ENCODE measurements at regions not wholly inside any gene's neighbourhood (a gene's known extent, or its start where the extent isn't known, plus 50 kb on each side); places are given as distances from the start of the nearest gene placed in this dataset.
"Not testable (repeated sequence)": the region's sequence is repeated elsewhere in the genome, so short reads cannot be mapped to it uniquely, and the experiment has no call there.

DNA sequence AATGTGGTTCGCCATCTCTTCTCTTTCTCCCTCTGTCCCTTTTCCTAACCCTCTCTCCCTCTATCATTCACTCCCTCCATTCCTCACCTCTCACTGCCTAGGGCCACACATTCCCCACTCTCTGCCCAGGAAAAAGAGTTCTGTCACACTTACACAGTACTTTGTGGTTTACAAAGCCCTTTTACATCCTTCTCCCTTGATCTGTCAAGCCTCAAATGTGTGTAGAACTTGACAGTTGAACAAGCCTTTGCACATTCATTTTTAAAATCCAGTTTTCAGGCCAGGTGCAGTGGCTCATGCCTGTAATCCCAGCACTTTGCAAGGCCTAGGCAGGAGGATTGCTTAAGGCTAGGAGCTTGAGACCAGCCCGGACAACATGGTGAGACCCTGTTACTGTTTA, 156.3 kb downstream of the VSIG4 start:
- DNase-seq (ENCODE audit: low read depth), result no peak

- no peak for DNase-seq (ENCODE audit: low read depth)
Measured at GRCh38 chrX:65879977-65880799, 159.7 kb downstream of the VSIG4 start.

- DNase-seq (ENCODE audit: low read depth), result no peak
Measured at GRCh38 chrX:65878456-65878855, 161.4 kb downstream of the VSIG4 start.

DNA sequence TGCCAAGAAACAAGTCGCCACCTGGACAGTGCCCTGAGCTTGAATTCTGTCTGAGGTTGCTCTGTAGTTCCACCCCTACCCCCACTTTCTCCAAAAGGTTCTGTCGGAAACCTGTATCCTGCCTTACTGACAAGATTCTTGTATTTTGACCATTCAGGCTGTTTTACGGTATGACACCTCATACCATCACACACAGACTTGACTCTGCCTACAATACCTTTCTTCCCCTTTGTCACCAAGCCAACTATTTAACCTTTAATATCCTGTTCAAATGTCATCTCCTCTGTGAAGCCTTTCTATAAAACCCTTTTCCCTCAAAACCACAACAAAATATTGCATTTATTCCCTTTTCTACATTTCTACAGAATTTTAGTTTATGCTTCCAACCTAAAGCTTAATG, 161.9 kb downstream of the VSIG4 start:
- DNase-seq (ENCODE audit: low read depth), result no peak

- not testable (repeated sequence) for DNase-seq (ENCODE audit: low read depth)
Measured at GRCh38 chrX:65875614-65876013, 164.3 kb downstream of the VSIG4 start.

DNA sequence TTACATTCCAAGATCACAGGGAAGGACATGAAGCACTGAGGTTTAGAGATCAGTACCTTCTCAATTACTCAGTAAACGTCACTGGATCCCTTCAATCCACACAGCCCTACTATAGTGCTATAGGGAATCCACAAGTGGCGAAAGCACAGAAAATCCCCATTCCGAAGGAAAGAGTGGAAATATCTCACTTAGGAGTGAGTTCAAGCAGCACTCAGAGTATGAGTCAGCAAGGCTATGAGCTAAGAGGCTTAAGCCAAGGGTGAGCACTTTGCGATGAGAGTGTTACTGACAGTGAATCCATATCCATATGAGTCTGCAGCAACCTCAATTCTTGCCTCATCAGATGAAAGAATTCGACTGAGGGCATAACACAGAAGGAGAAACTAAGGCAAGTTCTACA, 165.1 kb downstream of the VSIG4 start:
- DNase-seq (ENCODE audit: low read depth), result no peak

- DNase-seq (ENCODE audit: low read depth), result no peak
Measured at GRCh38 chrX:65874110-65874509, 165.8 kb downstream of the VSIG4 start.

- DNase-seq (ENCODE audit: low read depth), result no peak
Measured at GRCh38 chrX:65873385-65873784, 166.5 kb downstream of the VSIG4 start.

DNA sequence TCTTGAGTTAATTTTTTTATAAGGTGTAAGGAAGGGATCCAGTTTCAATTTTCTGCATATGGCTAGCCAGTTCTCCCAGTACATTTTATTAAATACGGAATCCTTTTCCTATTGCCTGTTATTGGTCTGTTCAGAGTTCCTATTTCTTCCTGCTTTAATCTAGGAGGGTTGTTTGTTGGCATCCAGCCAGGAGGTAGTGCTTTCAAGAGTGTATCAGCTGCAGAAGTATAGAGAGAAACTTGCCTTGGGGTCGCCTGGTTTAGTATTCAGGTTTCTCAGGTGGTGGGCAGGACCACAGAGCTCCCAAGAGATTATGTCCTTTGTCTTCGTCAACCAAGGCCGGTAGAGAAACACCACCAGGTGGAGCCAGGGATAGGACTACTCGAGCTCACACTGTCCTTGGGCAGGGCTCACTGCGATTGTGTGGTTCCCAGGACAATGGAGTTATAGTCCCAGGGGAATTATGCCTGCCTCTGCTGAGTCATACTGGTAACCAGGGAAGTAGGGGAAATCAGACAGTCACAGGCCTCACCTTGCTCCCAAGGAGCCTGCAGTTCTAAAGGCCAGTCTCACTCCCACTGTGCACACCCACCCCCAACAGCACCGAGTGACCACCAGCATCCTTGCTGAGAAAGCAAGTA, 168.1 kb downstream of the VSIG4 start:
- DNase-seq (ENCODE audit: low read depth), result no peak

DNA sequence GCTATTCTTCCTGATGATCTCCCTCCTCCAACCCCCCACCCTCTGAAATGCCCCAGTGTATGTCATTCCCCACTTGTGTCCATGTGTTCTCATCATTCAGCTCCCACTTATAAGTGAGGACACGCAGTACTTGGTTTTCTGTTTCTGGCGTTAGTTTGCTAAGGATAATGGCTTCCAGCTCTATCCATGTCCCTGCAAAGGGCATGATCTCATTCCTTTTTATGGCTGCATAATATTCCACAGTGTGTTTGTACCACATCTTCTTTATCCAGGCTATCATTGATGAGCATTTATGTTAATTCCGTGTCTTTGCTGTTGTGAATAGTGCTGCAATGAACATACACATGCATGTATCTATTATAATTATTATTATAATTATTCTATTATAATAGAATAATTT, 169.3 kb downstream of the VSIG4 start:
- DNase-seq (ENCODE audit: low read depth), result not testable (repeated sequence)

DNA sequence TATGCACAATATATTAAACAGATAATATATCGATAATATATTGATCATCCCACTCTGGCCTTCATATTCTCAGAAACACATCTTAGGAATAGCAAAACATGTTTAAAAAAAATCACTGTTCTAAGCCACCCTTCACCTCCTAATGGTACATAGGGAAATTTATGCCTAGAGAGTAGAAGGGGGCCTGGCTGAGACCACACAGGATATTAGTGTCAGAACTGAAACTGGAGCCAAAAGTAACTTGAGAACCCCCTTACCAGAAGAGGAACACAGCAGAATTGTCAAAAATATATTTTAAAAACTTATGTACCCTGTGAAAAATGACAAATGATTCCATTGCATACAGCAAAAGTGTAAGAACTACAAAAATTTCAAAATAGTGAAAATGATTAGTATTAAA, 173.1 kb downstream of the VSIG4 start:
- DNase-seq (ENCODE audit: low read depth), result no peak

- no peak for DNase-seq (ENCODE audit: low read depth)
Measured at GRCh38 chrX:65866146-65866545, 173.7 kb downstream of the VSIG4 start.

GRCh38 chrX:65862638-65863037, 177.2 kb downstream of the VSIG4 start:
- DNase-seq (ENCODE audit: low read depth), result no peak

DNA sequence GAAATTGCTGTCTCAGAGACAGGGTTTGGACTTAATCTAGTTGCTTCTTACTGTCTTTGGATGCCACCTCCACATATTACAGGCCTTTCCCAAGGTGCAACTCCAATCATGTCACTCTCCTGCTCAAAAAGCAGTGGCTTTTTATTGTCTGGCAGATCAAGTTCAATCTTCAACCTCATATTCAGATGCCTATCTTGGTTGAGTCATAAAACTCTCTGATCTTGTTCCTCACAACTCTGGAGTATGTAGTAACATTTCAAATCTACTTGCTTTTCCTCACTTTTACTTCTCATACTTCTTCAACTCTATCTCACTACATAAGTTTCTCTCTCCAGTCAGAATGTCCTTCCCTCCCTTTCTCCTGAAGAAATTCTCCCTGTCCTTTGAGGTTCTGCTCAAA, 180.6 kb downstream of the VSIG4 start:
- DNase-seq (ENCODE audit: low read depth), result no peak

- not testable (repeated sequence) for DNase-seq (ENCODE audit: low read depth)
Measured at GRCh38 chrX:65854437-65854836, 185.4 kb downstream of the VSIG4 start.

DNA sequence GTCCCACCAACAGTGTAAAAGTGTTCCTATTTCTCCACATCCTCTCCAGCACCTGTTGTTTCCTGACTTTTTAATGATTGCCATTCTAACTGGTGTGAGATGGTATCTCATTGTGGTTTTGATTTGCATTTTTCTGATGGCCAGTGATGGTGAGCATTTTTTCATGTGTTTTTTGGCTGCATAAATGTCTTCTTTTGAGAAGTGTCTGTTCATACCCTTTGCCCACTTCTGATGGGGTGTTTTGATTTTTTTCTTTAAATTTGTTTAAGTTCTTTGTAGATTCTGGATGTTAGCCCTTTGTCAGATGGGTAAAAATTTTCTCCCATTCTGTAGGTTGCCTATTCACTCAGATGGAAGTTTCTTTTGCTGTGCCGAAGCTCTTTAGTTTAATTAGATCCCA, 183.9 kb downstream of the MSN start:
- not testable (repeated sequence) for DNase-seq (ENCODE audit: low read depth)

- not testable (repeated sequence) for DNase-seq (ENCODE audit: low read depth)
Measured at GRCh38 chrX:65850821-65851220, 183.4 kb downstream of the MSN start.

DNA sequence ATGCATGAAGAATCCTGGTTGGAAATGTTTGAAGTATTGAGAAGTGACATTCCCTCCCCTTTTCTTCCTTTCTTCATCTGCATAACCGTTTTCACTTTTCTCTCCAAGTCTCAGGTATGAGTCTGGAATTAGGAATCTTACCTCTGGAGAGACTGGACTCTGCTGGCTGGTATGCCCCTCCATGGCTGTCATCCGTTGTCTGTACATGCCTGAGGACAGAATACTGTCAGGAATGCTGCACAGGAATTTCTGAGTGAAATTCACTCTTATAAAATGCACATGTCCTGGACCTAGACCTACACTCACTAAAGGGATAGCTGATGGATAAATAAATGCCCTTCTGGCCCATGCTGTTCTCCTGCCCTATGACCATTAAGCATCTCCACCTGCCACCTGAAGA, 179.5 kb downstream of the MSN start:
- DNase-seq (ENCODE audit: low read depth), result no peak

- DNase-seq (ENCODE audit: low read depth), result no peak
Measured at GRCh38 chrX:65841263-65841662, 173.8 kb downstream of the MSN start.

DNA sequence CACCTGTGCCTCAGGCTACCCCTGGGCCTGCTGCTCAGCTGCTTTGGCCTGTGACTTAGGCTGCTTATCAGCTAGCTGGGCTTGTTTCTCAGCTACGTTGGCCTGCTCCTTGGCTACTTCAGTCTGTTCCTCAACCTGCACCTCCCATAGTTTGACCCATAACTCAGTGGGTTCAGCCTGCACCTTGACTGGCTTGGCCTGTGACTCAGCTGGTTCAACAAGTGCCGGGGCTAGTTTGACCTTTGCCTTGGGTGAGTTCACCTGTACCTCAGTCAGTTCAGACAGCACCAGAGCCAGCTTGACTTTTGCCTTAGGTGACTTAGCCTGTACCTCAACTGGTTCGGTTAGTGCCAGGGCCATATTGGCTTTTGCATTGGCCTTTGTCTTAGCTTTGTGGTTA, 171.2 kb downstream of the MSN start:
- DNase-seq (ENCODE audit: low read depth), result no peak

- no peak for DNase-seq (ENCODE audit: low read depth)
Measured at GRCh38 chrX:65837875-65838549, 170.6 kb downstream of the MSN start.

- DNase-seq (ENCODE audit: low read depth), result no peak
Measured at GRCh38 chrX:65831268-65831667, 163.8 kb downstream of the MSN start.

- DNase-seq (ENCODE audit: low read depth), result no peak
Measured at GRCh38 chrX:65828599-65828998, 161.1 kb downstream of the MSN start.
